A673 (cell line): ENCODE measurements at regions not wholly inside any gene's neighbourhood (a gene's known extent, or its start where the extent isn't known, plus 50 kb on each side); places are given as distances from the start of the nearest gene placed in this dataset.

Experiments
- BruUV-seq: library from RNA; stranded (reverse); fragments of 400-500 nt; replicated peaks from 2 replicates; lab custom pipeline; 2021; lab: Mats Ljungman, UMichigan
- CTCF ChIA-PET: fragments of 300-600 bp; sonication (Branson Sonifier 250); formaldehyde crosslinking; loops from one replicate; lab custom pipeline; 2022; ENCODE audit warnings: antibody characterized with exemption; lab: Charles Lee
- POLR2A ChIA-PET: fragments of 300-600 bp; sonication (Branson Sonifier 250); formaldehyde crosslinking; loops from one replicate; lab custom pipeline; 2022; ENCODE audit warnings: antibody characterized with exemption; ENCODE audit not compliant: low non-redundant PET; lab: Charles Lee
- DNase-seq: peaks from one replicate; pipeline ENCODE4 v3.0.0-alpha.2; 2015; ENCODE audit warnings: low spot score
- H3K27ac ChIP-seq: fragments of 200-600 bp; sonication (generic); 2 replicates; pipeline ENCODE4 v1.5.1; 2016; ENCODE audit warnings: mixed run types, low read depth, mild to moderate bottlenecking, mixed read lengths, antibody characterized with exemption, low read length; ENCODE audit not compliant: poor library complexity, severe bottlenecking
- H3K27me3 ChIP-seq: fragments of 200-600 bp; sonication (generic); replicated peaks from 2 replicates; pipeline ENCODE4 v1.6.1; 2017; ENCODE audit warnings: mixed run types, low read depth, mild to moderate bottlenecking, mixed read lengths, antibody characterized with exemption, low read length; ENCODE audit not compliant: insufficient read depth, poor library complexity
- H3K36me3 ChIP-seq: fragments of 200-600 bp; sonication (generic); 2 replicates; pipeline ENCODE4 v1.6.1; 2016; ENCODE audit warnings: mixed run types, mild to moderate bottlenecking, mixed read lengths, antibody characterized with exemption, low read length; ENCODE audit not compliant: insufficient read depth, poor library complexity, severe bottlenecking
- H3K4me1 ChIP-seq: fragments of 200-600 bp; sonication (generic); 2 replicates; pipeline ENCODE4 v1.6.1; 2017; ENCODE audit warnings: mixed run types, mild to moderate bottlenecking, mixed read lengths, antibody characterized with exemption, low read length; ENCODE audit not compliant: insufficient read depth, poor library complexity, severe bottlenecking
- H3K4me3 ChIP-seq: fragments of 200-600 bp; sonication (generic); 2 replicates; pipeline ENCODE4 v1.5.1; 2016; ENCODE audit warnings: low read depth, mixed run types, mild to moderate bottlenecking, mixed read lengths, low read length; ENCODE audit not compliant: poor library complexity, severe bottlenecking
- H3K9me3 ChIP-seq: fragments of 200-600 bp; sonication (generic); 2 replicates; pipeline ENCODE4 v1.6.1; 2016; ENCODE audit warnings: mixed run types, low read depth, mild to moderate bottlenecking, mixed read lengths, antibody characterized with exemption, low read length; ENCODE audit not compliant: poor library complexity, severe bottlenecking
- EZH2 ChIP-seq: fragments of 200-600 bp; sonication (generic); IDR thresholded peaks from 2 replicates; pipeline ENCODE4 v1.6.1; 2017; ENCODE audit warnings: borderline replicate concordance, low read depth, mild to moderate bottlenecking, mixed read lengths, antibody characterized with exemption, low read length; ENCODE audit not compliant: poor library complexity, severe bottlenecking
- intact Hi-C: fragments of 100-400 bp; cut with micrococcal nuclease; formaldehyde crosslinking; loops from one replicate; pipeline ENCODE4 v1.10.0; 2022; ENCODE audit not compliant: unreplicated experiment
- TF ChIP-seq, protein P1 (sequence below): fragments of 300-800, 200-600 bp; sonication (generic); conservative IDR thresholded peaks from 2 replicates; pipeline ENCODE4 v1.5.1; 2017; ENCODE audit warnings: low read depth, mild to moderate bottlenecking, antibody characterized with exemption, low read length, moderate library complexity, mixed read lengths

- intact Hi-C loops: loop anchor here (5.0 kb wide), 1 partner anchor 1126 kb away; no protein-coding TSS in a partner anchor
- CTCF ChIA-PET: no interaction called here
- no peak overlapping the region for H3K27ac ChIP-seq
- H3K27me3 ChIP-seq: no peaks in the 10 kb centered on the region
- no peaks in the 10 kb centered on the region for H3K9me3 ChIP-seq
- DNase-seq: no peak
- no peaks in the 10 kb centered on the region for H3K36me3 ChIP-seq
- H3K4me3 ChIP-seq: no peak overlapping the region
- BruUV-seq: no TSS peak
- POLR2A ChIA-PET: interaction anchor here (0.6 to 0.7 kb wide), 2 partner anchors 65 to 843 kb away, joined by 3 to 6 read pairs; no protein-coding TSS in a partner anchor
- H3K4me1 ChIP-seq: peaks cover 20% of the 10 kb centered on the region
- TF ChIP-seq EZH2: no peak
- TF ChIP-seq, protein P1, sequence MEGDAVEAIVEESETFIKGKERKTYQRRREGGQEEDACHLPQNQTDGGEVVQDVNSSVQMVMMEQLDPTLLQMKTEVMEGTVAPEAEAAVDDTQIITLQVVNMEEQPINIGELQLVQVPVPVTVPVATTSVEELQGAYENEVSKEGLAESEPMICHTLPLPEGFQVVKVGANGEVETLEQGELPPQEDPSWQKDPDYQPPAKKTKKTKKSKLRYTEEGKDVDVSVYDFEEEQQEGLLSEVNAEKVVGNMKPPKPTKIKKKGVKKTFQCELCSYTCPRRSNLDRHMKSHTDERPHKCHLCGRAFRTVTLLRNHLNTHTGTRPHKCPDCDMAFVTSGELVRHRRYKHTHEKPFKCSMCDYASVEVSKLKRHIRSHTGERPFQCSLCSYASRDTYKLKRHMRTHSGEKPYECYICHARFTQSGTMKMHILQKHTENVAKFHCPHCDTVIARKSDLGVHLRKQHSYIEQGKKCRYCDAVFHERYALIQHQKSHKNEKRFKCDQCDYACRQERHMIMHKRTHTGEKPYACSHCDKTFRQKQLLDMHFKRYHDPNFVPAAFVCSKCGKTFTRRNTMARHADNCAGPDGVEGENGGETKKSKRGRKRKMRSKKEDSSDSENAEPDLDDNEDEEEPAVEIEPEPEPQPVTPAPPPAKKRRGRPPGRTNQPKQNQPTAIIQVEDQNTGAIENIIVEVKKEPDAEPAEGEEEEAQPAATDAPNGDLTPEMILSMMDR: no peak
These were observed 1131.0 kb downstream of the BCL11B start for GRCh38 chr14:98140862-98141530.

DNA sequence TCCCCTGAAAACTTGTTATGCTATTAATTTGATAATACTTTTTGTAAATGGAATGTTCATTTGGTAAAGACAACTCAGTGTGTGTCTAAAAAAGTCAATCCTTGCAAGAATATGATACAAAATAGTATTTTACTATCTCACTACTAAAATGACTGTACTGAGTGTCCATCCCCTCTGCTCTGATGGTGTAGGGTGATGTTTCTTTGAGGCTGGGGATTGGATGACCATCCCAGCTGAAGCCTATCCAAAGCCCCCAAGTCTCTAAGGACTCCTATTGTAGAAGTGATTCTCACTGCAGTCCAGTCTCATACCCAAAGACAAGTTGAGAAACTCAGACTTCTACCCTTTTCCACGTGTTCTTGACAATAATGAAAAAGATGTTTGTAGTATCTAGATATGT is 1128.4 kb downstream of the BCL11B start:
- no TSS peak for BruUV-seq
- H3K36me3 ChIP-seq: no peaks in the 10 kb centered on the region
- no peak overlapping the region for H3K4me3 ChIP-seq
- no peaks in the 10 kb centered on the region for H3K9me3 ChIP-seq
- no peak for DNase-seq
- H3K4me1 ChIP-seq: peaks cover 1% of the 10 kb centered on the region
- intact Hi-C loops: loop anchor here (5.0 kb wide), 1 partner anchor 1124 kb away; no protein-coding TSS in a partner anchor
- H3K27ac ChIP-seq: no peak overlapping the region
- ChIA-PET CTCF (interaction anchor here (0.6 kb wide), 1 partner anchor 735 kb away, joined by 15 read pairs; no protein-coding TSS in a partner anchor), POLR2A (no interaction called here)
- no peaks in the 10 kb centered on the region for H3K27me3 ChIP-seq
- no peak for TF ChIP-seq EZH2
- TF ChIP-seq, protein P1: no peak

- intact Hi-C loops: loop anchor here (5.0 kb wide), 1 partner anchor 1122 kb away; no protein-coding TSS in a partner anchor
- TF ChIP-seq, protein P1: no peak
- no peak for TF ChIP-seq EZH2
- Histone ChIP-seq H3K27me3 (no peaks in the 10 kb centered on the region), H3K4me3 (no peak overlapping the region), H3K27ac (no peak overlapping the region), H3K4me1 (no peaks in the 10 kb centered on the region), H3K9me3 (no peaks in the 10 kb centered on the region), H3K36me3 (no peaks in the 10 kb centered on the region)
- BruUV-seq: no TSS peak
- ChIA-PET CTCF (interaction anchor here (0.6 kb wide), 1 partner anchor 167 kb away, joined by 4 read pairs; no protein-coding TSS in a partner anchor), POLR2A (no interaction called here)
- DNase-seq: no peak
These were observed 1127.0 kb downstream of the BCL11B start for GRCh38 chr14:98144964-98145363.
